ENCODE measurements at regions not wholly inside any gene's neighbourhood (a gene's known extent, or its start where the extent isn't known, plus 50 kb on each side); places are given as distances from the start of the nearest gene placed in this dataset.

GRCh38 chr17:63356337-63356757 lies 89.8 kb downstream of the CYB561 start:
- no peak for TF ChIP-seq CTCF (IDR thresholded peaks at IDR 0.05)
- TF ChIP-seq POLR2A (IDR thresholded peaks at IDR 0.05; ENCODE audit: low read length), result no peak
- TF ChIP-seq NR3C1 (IDR thresholded peaks at IDR 0.05), result no peak
- no peak for TF ChIP-seq SMC3 (IDR thresholded peaks at IDR 0.05)
- TF ChIP-seq CBX2 (IDR thresholded peaks at IDR 0.05; ENCODE audit: borderline replicate concordance, low read depth), result no peak
- no peak for TF ChIP-seq EP300 (IDR thresholded peaks at IDR 0.05)
- no peak for TF ChIP-seq RCOR1 (IDR thresholded peaks at IDR 0.05; ENCODE audit: low read depth, low read length)

Data from A549 (cell line).